Activated CD4-positive, alpha-beta T cell treated with anti-CD3 and anti-CD28 coated beads for 36 hours (primary cell): ENCODE measurements at regions not wholly inside any gene's neighbourhood (a gene's known extent, or its start where the extent isn't known, plus 50 kb on each side); places are given as distances from the start of the nearest gene placed in this dataset.
"Not testable (repeated sequence)": the region's sequence is repeated elsewhere in the genome, so short reads cannot be mapped to it uniquely, and the experiment has no call there.

Experiments used
- ATAC-seq: fragments of 200-7000 bp; cut with Tn5 transposase; one replicate; pipeline ENCODE4 v1.10.0; 2021; ENCODE audit warnings: mild to moderate bottlenecking, moderate library complexity
- CTCF ChIA-PET: fragments of 350-600 bp; sonication (Branson Sonifier 250); formaldehyde crosslinking; loops from one replicate; lab custom pipeline; 2021; ENCODE audit warnings: antibody characterized with exemption; lab: Charles Lee
- POLR2A ChIA-PET: fragments of 350-600 bp; sonication (Branson Sonifier 250); formaldehyde crosslinking; loops from one replicate; lab custom pipeline; 2021; ENCODE audit warnings: antibody characterized with exemption, inconsistent platforms; lab: Charles Lee
- DNase-seq: peaks from one replicate; pipeline ENCODE4 v3.0.0-alpha.2; 2020
- H3K27ac Mint-ChIP-seq: one replicate; pipeline ENCODE4 v1.8.0; 2021; ENCODE audit warnings: mixed read lengths
- H3K27me3 Mint-ChIP-seq: one replicate; pipeline ENCODE4 v1.8.0; 2021; ENCODE audit warnings: mixed read lengths
- H3K36me3 Mint-ChIP-seq: one replicate; pipeline ENCODE4 v1.8.0; 2021; ENCODE audit warnings: low read depth, mixed read lengths
- H3K4me1 Mint-ChIP-seq: one replicate; pipeline ENCODE4 v1.8.0; 2021; ENCODE audit warnings: mixed read lengths
- H3K4me3 Mint-ChIP-seq: one replicate; pipeline ENCODE4 v1.8.0; 2021; ENCODE audit warnings: mild to moderate bottlenecking, moderate library complexity, mixed read lengths
- H3K9me3 Mint-ChIP-seq: one replicate; pipeline ENCODE4 v1.8.0; 2021; ENCODE audit warnings: low read depth, mixed read lengths
- intact Hi-C, 2 experiments: fragments of 100-400 bp; cut with DNase I in 1 of 2; cut with micrococcal nuclease in 1 of 2; formaldehyde crosslinking; loops; one replicate each; pipeline versions ENCODE4 v1.14.2 to v1.15.1; 2022 to 2024; cut with DNase I, micrococcal nuclease

DNA sequence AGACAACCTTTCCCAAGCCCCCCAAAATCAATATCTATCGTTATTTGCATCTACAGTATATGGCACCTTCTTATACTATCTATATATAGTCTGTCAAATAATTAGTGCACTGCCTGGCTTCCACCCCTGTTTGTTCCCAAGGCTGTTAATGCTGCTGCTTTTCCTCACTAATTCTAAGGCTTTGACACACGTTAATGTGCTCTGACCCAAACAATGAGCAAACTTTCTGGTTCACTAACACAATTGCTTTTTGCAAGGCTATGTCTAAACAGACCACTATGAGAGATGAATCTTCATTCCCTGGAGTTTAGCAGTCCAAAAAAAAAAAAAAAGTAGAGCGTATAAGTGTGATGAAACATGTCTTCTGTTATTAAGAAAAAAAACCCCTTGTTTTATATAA is 360.9 kb upstream of the AGA start:
- CTCF ChIA-PET = no interaction called here
- Mint-ChIP-seq H3K4me3 (no peak overlapping the region), H3K4me1 (no peaks in the 10 kb centered on the region), H3K9me3 (no peaks in the 10 kb centered on the region), H3K27me3 (peaks cover 2% of the 10 kb centered on the region), H3K36me3 (no peaks in the 10 kb centered on the region), H3K27ac (no peak overlapping the region)
- ATAC-seq (no peak), DNase-seq (no peak)
- POLR2A ChIA-PET = no interaction called here
- intact Hi-C loops = no loop called here

- ChIA-PET CTCF (no interaction called here), POLR2A (interaction anchor here (0.6 kb wide), 1 partner anchor 1119 kb away, joined by 5 read pairs; no protein-coding TSS in a partner anchor)
- Mint-ChIP-seq H3K27ac (no peak overlapping the region), H3K9me3 (no peaks in the 10 kb centered on the region), H3K36me3 (no peaks in the 10 kb centered on the region), H3K27me3 (no peaks in the 10 kb centered on the region), H3K4me3 (no peak overlapping the region), H3K4me1 (no peaks in the 10 kb centered on the region)
- intact Hi-C loops = no loop called here
- ATAC-seq (no peak), DNase-seq (no peak)
Observed at GRCh38 chr4:177809791-177810190, 367.6 kb upstream of the AGA start.

GRCh38 chr4:177810220-177810619 is 368.0 kb upstream of the AGA start:
- H3K4me1 Mint-ChIP-seq = no peaks in the 10 kb centered on the region
- H3K36me3 Mint-ChIP-seq = no peaks in the 10 kb centered on the region
- no peaks in the 10 kb centered on the region for H3K9me3 Mint-ChIP-seq
- no peaks in the 10 kb centered on the region for H3K27me3 Mint-ChIP-seq
- intact Hi-C loops = no loop called here
- no peak overlapping the region for H3K27ac Mint-ChIP-seq
- ATAC-seq = no peak
- ChIA-PET CTCF (no interaction called here), POLR2A (interaction anchor here (0.6 kb wide), 1 partner anchor 1118 kb away, joined by 5 read pairs; no protein-coding TSS in a partner anchor)
- no peak overlapping the region for H3K4me3 Mint-ChIP-seq
- DNase-seq = no peak

DNA sequence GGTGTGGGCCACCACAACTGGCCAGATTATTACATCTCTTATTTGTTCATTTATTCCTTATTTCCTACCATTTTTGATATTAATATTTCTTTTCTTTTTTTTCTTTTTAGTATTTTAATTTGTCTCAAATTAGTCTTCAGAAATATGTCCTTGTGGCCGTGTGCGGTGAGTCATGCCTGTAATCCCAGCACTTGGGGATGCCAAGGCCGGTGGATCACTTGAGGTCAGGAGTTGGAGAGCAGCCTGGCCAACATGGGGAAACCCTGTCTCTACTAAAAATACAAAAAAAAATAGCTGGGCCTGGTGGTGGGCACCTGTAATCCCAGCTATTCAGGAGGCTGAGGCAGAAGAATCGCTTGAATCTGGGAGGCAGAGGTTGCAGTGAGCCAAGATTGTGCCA is 376.2 kb upstream of the AGA start:
- H3K27ac Mint-ChIP-seq, H3K27me3 Mint-ChIP-seq, CTCF ChIA-PET, H3K4me3 Mint-ChIP-seq, H3K9me3 Mint-ChIP-seq, H3K4me1 Mint-ChIP-seq, H3K36me3 Mint-ChIP-seq, DNase-seq, ATAC-seq, POLR2A ChIA-PET, intact Hi-C loops: not testable (repeated sequence)

GRCh38 chr4:177826973-177827372 is 384.7 kb upstream of the AGA start:
- ChIA-PET CTCF (interaction anchor here (0.8 kb wide), 1 partner anchor 483 kb away, joined by 3 read pairs; no protein-coding TSS in a partner anchor), POLR2A (no interaction called here)
- Mint-ChIP-seq H3K4me1 (no peaks in the 10 kb centered on the region), H3K36me3 (no peaks in the 10 kb centered on the region), H3K9me3 (peaks cover 2% of the 10 kb centered on the region), H3K27me3 (no peaks in the 10 kb centered on the region), H3K4me3 (no peak overlapping the region), H3K27ac (no peak overlapping the region)
- intact Hi-C loops = no loop called here
- DNase-seq (no peak), ATAC-seq (no peak)

DNA sequence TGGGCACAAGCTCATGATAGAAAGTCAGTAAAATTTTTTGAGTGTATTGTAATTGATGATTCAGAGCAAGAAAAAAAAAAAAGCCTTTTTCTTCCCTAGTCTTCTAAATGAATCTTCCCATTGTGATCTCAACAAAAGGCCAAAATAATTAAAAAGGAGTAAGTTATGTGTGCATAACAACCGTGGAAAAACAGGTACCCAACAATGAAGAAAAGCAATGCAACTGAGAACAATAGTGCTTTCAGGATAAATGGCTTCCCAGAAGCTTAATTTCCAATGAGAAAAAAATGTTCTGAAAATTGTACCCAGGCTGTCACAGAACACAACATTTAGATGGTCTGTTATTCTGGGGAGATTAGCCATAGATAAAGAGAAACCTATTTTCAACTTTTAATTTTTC is 399.0 kb upstream of the AGA start:
- intact Hi-C loops = no loop called here
- Mint-ChIP-seq H3K9me3 (no peaks in the 10 kb centered on the region), H3K4me1 (no peaks in the 10 kb centered on the region), H3K36me3 (no peaks in the 10 kb centered on the region), H3K4me3 (no peak overlapping the region), H3K27me3 (no peaks in the 10 kb centered on the region), H3K27ac (no peak overlapping the region)
- ChIA-PET POLR2A (no interaction called here), CTCF (no interaction called here)
- DNase-seq (no peak), ATAC-seq (no peak)

DNA sequence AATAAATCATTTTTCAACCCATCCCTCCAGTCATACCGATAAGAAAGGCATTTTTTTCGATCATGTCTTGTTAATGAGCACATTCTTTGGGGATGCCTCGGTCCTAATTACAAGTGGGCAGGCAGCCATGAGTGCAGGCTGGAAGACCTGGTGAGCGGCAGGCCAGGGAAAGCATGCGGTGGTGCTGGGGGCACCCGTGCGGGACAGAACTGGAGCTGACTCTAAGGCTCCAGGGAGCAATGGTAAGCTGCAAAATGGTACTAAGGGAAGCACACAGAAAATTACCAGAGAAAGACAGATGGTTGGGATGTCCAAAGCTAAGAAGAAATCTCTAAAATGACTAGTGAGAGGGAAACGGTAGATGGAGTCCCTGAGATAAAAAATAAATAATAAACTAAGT is 411.0 kb upstream of the AGA start:
- Mint-ChIP-seq H3K4me3 (no peak overlapping the region), H3K36me3 (no peaks in the 10 kb centered on the region), H3K27me3 (no peaks in the 10 kb centered on the region), H3K9me3 (peaks cover 4% of the 10 kb centered on the region), H3K4me1 (no peaks in the 10 kb centered on the region), H3K27ac (no peak overlapping the region)
- ATAC-seq = no peak
- intact Hi-C loops = no loop called here
- ChIA-PET CTCF (no interaction called here), POLR2A (no interaction called here)
- no peak for DNase-seq

DNA sequence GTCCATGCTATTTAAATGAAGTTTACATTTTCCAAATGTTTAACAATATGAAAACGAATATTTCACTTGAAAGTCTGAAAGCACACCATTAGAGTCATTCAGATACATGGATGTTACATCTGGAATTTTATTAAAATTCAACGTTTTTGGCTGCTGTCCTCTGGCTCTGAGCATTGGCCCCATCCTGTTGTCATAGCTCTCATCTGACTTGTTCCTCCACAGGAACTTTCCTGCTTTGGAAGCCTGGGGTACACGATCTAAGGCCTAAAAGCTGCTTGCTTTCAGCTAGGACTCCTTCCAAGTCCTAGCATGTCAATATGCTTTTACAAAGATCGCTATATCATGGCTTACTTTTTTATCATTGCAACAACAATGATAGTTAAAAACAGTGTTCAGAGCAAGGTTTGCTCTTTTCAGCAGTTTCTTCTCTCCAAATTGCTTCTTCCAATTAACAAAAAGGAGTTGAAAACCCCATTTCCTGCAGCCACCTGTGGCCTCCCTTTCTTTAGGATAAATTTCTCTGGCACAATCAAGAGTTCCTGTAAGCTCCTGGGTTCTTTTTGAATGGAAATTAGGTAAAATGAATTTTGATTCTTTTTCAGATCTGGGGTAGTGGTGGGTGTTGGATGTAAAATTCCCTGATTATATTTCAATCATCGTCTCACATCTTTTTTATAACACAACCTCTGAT is 413.4 kb upstream of the AGA start:
- ChIA-PET POLR2A (no interaction called here), CTCF (no interaction called here)
- Mint-ChIP-seq H3K9me3 (peaks cover 4% of the 10 kb centered on the region), H3K27ac (no peak overlapping the region), H3K4me3 (no peak overlapping the region), H3K27me3 (no peaks in the 10 kb centered on the region), H3K4me1 (no peaks in the 10 kb centered on the region), H3K36me3 (no peaks in the 10 kb centered on the region)
- no peak for ATAC-seq
- no peak for DNase-seq
- intact Hi-C loops = no loop called here

GRCh38 chr4:177860171-177860570 is 417.9 kb upstream of the AGA start:
- CTCF ChIA-PET = no interaction called here

GRCh38 chr4:177861551-177862094 is 419.4 kb upstream of the AGA start:
- ATAC-seq = no peak
- Mint-ChIP-seq H3K36me3 (no peaks in the 10 kb centered on the region), H3K4me1 (no peaks in the 10 kb centered on the region), H3K27ac (no peak overlapping the region), H3K4me3 (no peak overlapping the region), H3K9me3 (no peaks in the 10 kb centered on the region), H3K27me3 (no peaks in the 10 kb centered on the region)
- intact Hi-C loops = no loop called here
- ChIA-PET CTCF (no interaction called here), POLR2A (no interaction called here)
- DNase-seq = no peak

More at GRCh38 chr4:177860171-177860570, 417.9 kb upstream of the AGA start:
- intact Hi-C loops = no loop called here
- no peaks in the 10 kb centered on the region for H3K9me3 Mint-ChIP-seq
- no peak for DNase-seq
- no peak overlapping the region for H3K4me3 Mint-ChIP-seq
- no peak for ATAC-seq
- no peak overlapping the region for H3K27ac Mint-ChIP-seq
- H3K27me3 Mint-ChIP-seq = no peaks in the 10 kb centered on the region
- POLR2A ChIA-PET = no interaction called here
- H3K4me1 Mint-ChIP-seq = no peaks in the 10 kb centered on the region
- H3K36me3 Mint-ChIP-seq = no peaks in the 10 kb centered on the region

DNA sequence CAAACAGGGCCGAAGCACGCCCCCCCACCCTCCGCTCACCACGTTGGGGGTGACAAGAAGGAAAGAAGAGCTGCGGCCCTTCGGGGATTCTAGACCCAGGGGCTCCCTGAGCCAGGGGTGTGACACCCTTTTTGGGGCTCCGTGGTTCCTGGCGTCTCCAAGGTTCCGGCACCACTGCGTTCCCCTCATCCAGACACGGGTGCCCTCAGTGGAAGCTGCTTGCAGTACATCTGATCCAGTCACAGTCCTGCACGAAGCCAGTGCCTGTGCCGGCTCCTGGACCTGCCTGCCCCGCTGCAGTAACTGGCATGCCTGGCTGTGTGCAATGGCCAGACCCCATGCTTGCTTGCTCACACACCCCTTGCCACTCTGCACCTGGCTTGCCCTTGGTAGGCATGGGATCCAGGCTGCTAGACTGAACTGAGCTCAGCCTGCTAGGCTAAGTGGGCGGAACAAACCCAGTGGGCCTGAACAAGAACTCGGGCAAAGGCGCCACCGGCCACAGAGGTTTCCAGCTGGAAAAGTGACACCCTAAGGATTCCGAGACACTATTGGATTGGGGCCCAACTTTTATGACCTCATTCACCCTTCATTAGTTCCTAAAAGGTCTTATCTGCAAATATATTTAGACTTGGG is 420.4 kb upstream of the AGA start:
- DNase-seq = no peak
- Mint-ChIP-seq H3K36me3 (no peaks in the 10 kb centered on the region), H3K27me3 (no peaks in the 10 kb centered on the region), H3K4me1 (no peaks in the 10 kb centered on the region), H3K9me3 (no peaks in the 10 kb centered on the region), H3K27ac (no peak overlapping the region), H3K4me3 (no peak overlapping the region)
- CTCF ChIA-PET = no interaction called here
- ATAC-seq = no peak
- POLR2A ChIA-PET = no interaction called here
- intact Hi-C loops = no loop called here

GRCh38 chr4:177879851-177880250 is 437.6 kb upstream of the AGA start:
- CTCF ChIA-PET = no interaction called here
- intact Hi-C loops = loop anchor here in 1 of 2 experiments (10.0 kb wide), 1 partner anchor 515 kb away; no protein-coding TSS in a partner anchor
- Mint-ChIP-seq H3K27ac (no peak overlapping the region), H3K4me3 (no peak overlapping the region), H3K36me3 (no peaks in the 10 kb centered on the region), H3K27me3 (no peaks in the 10 kb centered on the region), H3K4me1 (no peaks in the 10 kb centered on the region), H3K9me3 (no peaks in the 10 kb centered on the region)
- POLR2A ChIA-PET = no interaction called here
- DNase-seq (no peak), ATAC-seq (no peak)
